MM.1S (cell line): ENCODE measurements at regions not wholly inside any gene's neighbourhood (a gene's known extent, or its start where the extent isn't known, plus 50 kb on each side); places are given as distances from the start of the nearest gene placed in this dataset.

Source experiments
- DNase-seq: peaks from one replicate; pipeline ENCODE4 v3.0.0-alpha.2; 2015
- H2AFZ ChIP-seq: fragments of 300-600 bp; sonication (generic); 2 replicates; pipeline ENCODE4 v1.6.0; 2016; ENCODE audit warnings: antibody characterized with exemption, low read length
- H3F3A ChIP-seq: fragments of 300-600 bp; sonication (generic); 2 replicates; pipeline ENCODE4 v1.6.1; 2016; ENCODE audit warnings: mild to moderate bottlenecking, antibody characterized with exemption, low read length, moderate library complexity, mixed read lengths; ENCODE audit not compliant: insufficient read depth
- H3K27ac ChIP-seq: fragments of 300-600 bp; sonication (generic); 2 replicates; pipeline ENCODE4 v1.5.1; 2016; ENCODE audit warnings: mild to moderate bottlenecking, low read length
- H3K27me3 ChIP-seq: fragments of 300-600 bp; sonication (generic); replicated peaks from 2 replicates; pipeline ENCODE4 v1.6.0; 2016; ENCODE audit warnings: low read length; ENCODE audit not compliant: insufficient read depth
- H3K36me3 ChIP-seq: fragments of 300-600 bp; sonication (generic); replicated peaks from 2 replicates; pipeline ENCODE4 v1.6.1; 2016; ENCODE audit warnings: mild to moderate bottlenecking, low read length, mixed read lengths; ENCODE audit not compliant: insufficient read depth
- H3K4me1 ChIP-seq: fragments of 300-600 bp; sonication (generic); 2 replicates; pipeline ENCODE4 v1.6.1; 2016; ENCODE audit warnings: low read length, mixed read lengths
- H3K4me2 ChIP-seq: fragments of 300-600 bp; sonication (generic); 2 replicates; pipeline ENCODE4 v1.6.0; 2016; ENCODE audit warnings: low read depth, low read length
- H3K4me3 ChIP-seq: fragments of 300-600 bp; sonication (generic); 2 replicates; pipeline ENCODE4 v1.5.1; 2016; ENCODE audit warnings: low read length, mixed read lengths
- H3K79me2 ChIP-seq: fragments of 300-600 bp; sonication (generic); 2 replicates; pipeline ENCODE4 v1.6.1; 2016; ENCODE audit warnings: mixed run types, low read length, mixed read lengths
- H3K9ac ChIP-seq: fragments of 300-600 bp; sonication (generic); 2 replicates; pipeline ENCODE4 v1.6.1; 2016; ENCODE audit warnings: low read length, mixed read lengths
- H3K9me2 ChIP-seq: fragments of 300-600 bp; sonication (generic); replicated peaks from 2 replicates; pipeline ENCODE4 v1.6.1; 2016; ENCODE audit warnings: mild to moderate bottlenecking, low read length, mixed read lengths; ENCODE audit not compliant: insufficient read depth
- H3K9me3 ChIP-seq: fragments of 300-600 bp; sonication (generic); replicated peaks from 2 replicates; pipeline ENCODE4 v1.6.1; 2016; ENCODE audit warnings: mild to moderate bottlenecking, low read length, mixed read lengths; ENCODE audit not compliant: insufficient read depth
- H4K20me1 ChIP-seq: fragments of 300-600 bp; sonication (generic); 2 replicates; pipeline ENCODE4 v1.6.1; 2016; ENCODE audit warnings: mild to moderate bottlenecking, low read length, moderate library complexity, mixed read lengths; ENCODE audit not compliant: insufficient read depth
- EZH2 ChIP-seq: fragments of 300-600 bp; sonication (generic); optimal IDR thresholded peaks from 2 replicates; pipeline ENCODE3; 2017; ENCODE audit warnings: low read depth, mild to moderate bottlenecking, antibody characterized with exemption, low read length, mixed read lengths
- EZH2phosphoT487 ChIP-seq: fragments of 300-600 bp; sonication (generic); IDR thresholded peaks from 2 replicates; pipeline ENCODE4 v1.6.1; 2018; ENCODE audit warnings: antibody characterized with exemption, low read length
- TF ChIP-seq, protein P1 (sequence below): fragments of 300-600 bp; sonication (generic); IDR thresholded peaks from 2 replicates; pipeline ENCODE4 v1.5.1; 2016; ENCODE audit warnings: antibody characterized with exemption, low read length, mixed read lengths

DNA sequence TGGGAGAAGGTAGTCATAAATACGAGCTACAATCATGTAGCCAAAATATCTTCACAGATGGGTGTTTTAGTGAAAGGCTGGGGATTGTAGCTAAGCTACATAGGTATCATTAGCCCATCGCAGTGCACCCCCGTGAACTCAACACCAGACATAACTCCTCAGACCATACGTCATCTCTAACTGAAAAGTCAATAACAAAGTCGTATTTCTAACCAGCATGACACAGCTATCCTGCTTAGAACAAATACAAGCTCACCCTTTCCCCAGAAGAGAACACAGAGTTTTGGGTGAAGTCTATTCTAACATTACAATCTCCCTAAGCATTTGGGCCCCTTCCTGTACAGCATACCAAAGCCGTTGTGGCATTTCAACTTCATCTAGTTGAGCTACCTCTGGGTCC lies 636.6 kb upstream of the DPP6 start:
- Histone ChIP-seq H3K4me1 (no peaks in the 10 kb centered on the region), H3K4me2 (no peak overlapping the region), H3K27me3 (no peaks in the 10 kb centered on the region), H3K27ac (no peak overlapping the region), H3K4me3 (no peak overlapping the region), H3K9me2 (no peaks in the 10 kb centered on the region), H3K9ac (no peak overlapping the region), H3K79me2 (no peaks in the 10 kb centered on the region), H2AFZ (no peak overlapping the region), H3K9me3 (no peaks in the 10 kb centered on the region), H3F3A (no peaks in the 10 kb centered on the region), H4K20me1 (no peaks in the 10 kb centered on the region), H3K36me3 (no peaks in the 10 kb centered on the region)
- no peak for DNase-seq
- TF ChIP-seq EZH2 (no peak), EZH2phosphoT487 (no peak)
- TF ChIP-seq, protein P1, sequence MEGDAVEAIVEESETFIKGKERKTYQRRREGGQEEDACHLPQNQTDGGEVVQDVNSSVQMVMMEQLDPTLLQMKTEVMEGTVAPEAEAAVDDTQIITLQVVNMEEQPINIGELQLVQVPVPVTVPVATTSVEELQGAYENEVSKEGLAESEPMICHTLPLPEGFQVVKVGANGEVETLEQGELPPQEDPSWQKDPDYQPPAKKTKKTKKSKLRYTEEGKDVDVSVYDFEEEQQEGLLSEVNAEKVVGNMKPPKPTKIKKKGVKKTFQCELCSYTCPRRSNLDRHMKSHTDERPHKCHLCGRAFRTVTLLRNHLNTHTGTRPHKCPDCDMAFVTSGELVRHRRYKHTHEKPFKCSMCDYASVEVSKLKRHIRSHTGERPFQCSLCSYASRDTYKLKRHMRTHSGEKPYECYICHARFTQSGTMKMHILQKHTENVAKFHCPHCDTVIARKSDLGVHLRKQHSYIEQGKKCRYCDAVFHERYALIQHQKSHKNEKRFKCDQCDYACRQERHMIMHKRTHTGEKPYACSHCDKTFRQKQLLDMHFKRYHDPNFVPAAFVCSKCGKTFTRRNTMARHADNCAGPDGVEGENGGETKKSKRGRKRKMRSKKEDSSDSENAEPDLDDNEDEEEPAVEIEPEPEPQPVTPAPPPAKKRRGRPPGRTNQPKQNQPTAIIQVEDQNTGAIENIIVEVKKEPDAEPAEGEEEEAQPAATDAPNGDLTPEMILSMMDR = no peak

DNA sequence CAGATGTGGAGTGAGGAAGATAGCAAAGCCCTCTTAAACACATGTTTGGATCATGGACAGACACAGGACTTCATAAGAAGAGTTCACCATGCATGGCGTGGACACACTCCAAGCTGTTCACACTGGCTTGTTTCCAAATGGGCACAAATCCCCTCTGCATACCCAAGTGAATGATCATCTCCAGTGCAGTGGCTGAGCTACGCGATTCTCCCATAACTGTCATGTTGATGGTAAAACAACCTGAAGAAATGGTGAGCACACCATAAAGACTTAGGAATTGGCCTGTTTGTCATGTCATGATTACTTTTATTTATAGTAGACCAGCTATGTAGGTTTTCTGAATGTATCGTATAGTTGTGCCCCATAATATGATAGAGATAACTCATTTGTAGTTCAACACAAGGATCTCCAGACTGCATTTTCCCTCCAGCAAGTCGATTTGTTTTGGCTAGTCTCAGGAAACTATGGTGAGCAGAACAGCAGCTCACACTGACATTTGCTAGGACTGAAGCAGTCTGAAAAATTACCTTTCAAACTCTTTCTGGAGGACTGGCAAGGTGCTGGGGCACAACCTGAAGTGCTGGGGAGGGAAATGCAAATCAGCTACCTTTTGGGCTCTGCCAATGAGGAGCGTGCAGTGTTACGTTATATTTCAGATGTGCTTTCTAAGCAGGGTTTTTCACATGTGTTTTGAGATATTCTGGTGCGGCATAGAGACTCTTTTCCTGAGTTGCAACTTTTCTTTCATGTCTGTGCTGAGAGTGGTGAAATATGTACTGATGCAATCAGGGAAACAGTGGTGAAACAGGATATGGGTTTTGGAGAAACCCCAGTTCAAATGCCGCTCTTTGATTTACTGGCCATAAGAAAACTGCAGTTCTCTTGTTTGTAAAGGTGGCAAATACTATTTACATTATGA lies 629.6 kb upstream of the DPP6 start:
- DNase-seq = peak; percentile 44

DNA sequence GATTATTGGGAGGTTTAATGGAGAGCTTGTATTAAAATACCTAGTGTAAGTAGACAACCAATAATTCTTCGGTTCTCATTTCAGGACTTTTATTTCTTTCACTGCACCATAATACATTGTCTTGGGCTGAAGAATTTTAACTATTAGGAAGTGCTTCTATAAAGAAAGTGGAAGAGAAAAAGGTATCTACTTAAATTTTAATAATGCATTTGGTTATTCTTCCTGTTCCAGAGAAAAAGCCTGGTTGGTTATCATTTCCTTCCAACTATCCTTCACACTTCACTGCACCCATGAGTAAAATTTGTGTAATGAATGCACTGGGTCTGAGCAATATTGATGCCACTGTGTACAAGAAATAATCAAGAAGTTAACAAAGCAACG lies 629.0 kb upstream of the DPP6 start:
- TF ChIP-seq, protein P1 = no peak
- TF ChIP-seq EZH2phosphoT487 = no peak
- Histone ChIP-seq H3F3A (no peaks in the 10 kb centered on the region), H3K4me1 (no peaks in the 10 kb centered on the region), H3K79me2 (no peaks in the 10 kb centered on the region), H3K27me3 (no peaks in the 10 kb centered on the region), H3K4me2 (no peak overlapping the region), H3K27ac (no peak overlapping the region), H3K4me3 (no peak overlapping the region), H3K9me2 (no peaks in the 10 kb centered on the region), H2AFZ (no peak overlapping the region), H3K9ac (no peak overlapping the region), H4K20me1 (no peaks in the 10 kb centered on the region), H3K36me3 (no peaks in the 10 kb centered on the region), H3K9me3 (no peaks in the 10 kb centered on the region)
- no peak for DNase-seq

More for the DNA sequence above, 629.6 kb upstream of the DPP6 start:
- no peaks in the 10 kb centered on the region for H4K20me1 ChIP-seq
- no peaks in the 10 kb centered on the region for H3K9me3 ChIP-seq
- peak overlapping the region; percentile 10; the same call in 1 of the 2 replicates for H3K27ac ChIP-seq
- TF ChIP-seq EZH2phosphoT487 (no peak), EZH2 (no peak)
- TF ChIP-seq, protein P1 = no peak
- no peaks in the 10 kb centered on the region for H3K27me3 ChIP-seq
- no peak overlapping the region for H3K4me3 ChIP-seq
- H2AFZ ChIP-seq = no peak overlapping the region
- H3K9ac ChIP-seq = no peak overlapping the region
- no peak overlapping the region for H3K4me2 ChIP-seq
- no peaks in the 10 kb centered on the region for H3K36me3 ChIP-seq
- no peaks in the 10 kb centered on the region for H3K9me2 ChIP-seq
- H3K4me1 ChIP-seq = no peaks in the 10 kb centered on the region
- no peaks in the 10 kb centered on the region for H3K79me2 ChIP-seq
- H3F3A ChIP-seq = no peaks in the 10 kb centered on the region
